Suprapubic skin (tissue), 4 donors: ENCODE measurements at regions not wholly inside any gene's neighbourhood (a gene's known extent, or its start where the extent isn't known, plus 50 kb on each side); places are given as distances from the start of the nearest gene placed in this dataset.

Experiments
- CTCF ChIP-seq, 2 donors: fragments of 200-600 bp in 1 of 2; fragments of 450-650 bp in 1 of 2; sonication (generic) in 1 of 2; IDR thresholded peaks; one replicate each; pipeline ENCODE4 v1.5.1; 2016 to 2019; ENCODE audit warnings: antibody characterized with exemption in 2 of 2, mild to moderate bottlenecking in 1 of 2, moderate library complexity in 1 of 2
- EP300 ChIP-seq: sonication (generic); formaldehyde crosslinking; IDR thresholded peaks from one replicate; pipeline ENCODE4 v1.6.1; 2017; ENCODE audit warnings: antibody characterized with exemption
- POLR2A ChIP-seq, 2 donors: fragments of 450-650 bp; IDR thresholded peaks; one replicate each; pipeline ENCODE4 v1.6.1; 2017; ENCODE audit warnings: antibody characterized with exemption in 2 of 2, mild to moderate bottlenecking in 2 of 2, moderate library complexity in 2 of 2
- POLR2AphosphoS5 ChIP-seq, 3 donors: sonication (generic); formaldehyde crosslinking; IDR thresholded peaks; one replicate each; pipeline ENCODE4 v1.6.1; 2017; ENCODE audit warnings: antibody characterized with exemption in 3 of 3

GRCh38 chr5:179404321-179405053 lies 59.2 kb upstream of the ADAMTS2 start:
- TF ChIP-seq CTCF (IDR thresholded peaks at IDR 0.05), result no peak
- no peak for TF ChIP-seq POLR2AphosphoS5 (IDR thresholded peaks at IDR 0.05)
- no peak for TF ChIP-seq POLR2A (IDR thresholded peaks at IDR 0.05)
- TF ChIP-seq EP300, result no peak
